ENCODE measurements at regions not wholly inside any gene's neighbourhood (a gene's known extent, or its start where the extent isn't known, plus 50 kb on each side); places are given as distances from the start of the nearest gene placed in this dataset.
"Not testable (repeated sequence)": the region's sequence is repeated elsewhere in the genome, so short reads cannot be mapped to it uniquely, and the experiment has no call there.

GRCh38 chr5:82639393-82640144 is 361.4 kb upstream of the RPS23 start:
- DNase-seq: peak; percentile 9

- no peak for DNase-seq
These were observed 358.4 kb upstream of the RPS23 start for GRCh38 chr5:82636591-82636990.

- DNase-seq: no peak
These were observed 357.6 kb upstream of the RPS23 start for GRCh38 chr5:82635561-82636288.

GRCh38 chr5:82628364-82628910 is 350.3 kb upstream of the RPS23 start:
- DNase-seq: no peak

DNA sequence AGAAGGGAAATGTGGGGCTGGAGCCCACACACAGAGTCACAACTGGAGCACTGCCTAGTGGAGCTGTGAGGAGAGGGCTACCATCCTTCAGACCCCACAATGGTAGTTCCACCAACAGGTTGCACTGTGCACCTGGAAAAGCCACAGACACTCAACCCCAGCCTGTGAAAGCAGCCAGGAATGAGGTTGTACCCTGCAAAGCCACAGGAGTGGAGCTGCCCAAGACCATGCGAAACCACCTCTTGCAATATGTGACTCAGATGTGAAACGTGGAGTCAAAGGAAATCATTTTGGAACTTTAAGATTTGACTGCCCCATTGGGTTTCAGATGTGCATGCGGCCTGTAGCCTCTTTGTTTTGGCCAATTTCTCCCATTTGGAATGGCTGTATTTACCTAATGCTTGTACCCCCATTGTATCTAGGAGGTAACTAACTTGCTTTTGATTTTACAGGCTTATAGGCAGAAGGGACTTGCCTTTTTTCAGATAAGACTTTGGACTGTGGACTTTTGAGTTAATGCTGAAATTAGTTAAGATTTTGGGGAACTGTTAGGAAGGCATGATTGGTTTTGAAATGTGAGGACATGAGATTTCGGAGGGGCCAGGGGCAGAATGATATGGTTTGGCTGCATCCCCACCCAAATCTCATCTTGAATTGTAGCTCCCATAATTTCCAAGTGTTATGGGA is 348.9 kb upstream of the RPS23 start:
- DNase-seq: not testable (repeated sequence)

DNA sequence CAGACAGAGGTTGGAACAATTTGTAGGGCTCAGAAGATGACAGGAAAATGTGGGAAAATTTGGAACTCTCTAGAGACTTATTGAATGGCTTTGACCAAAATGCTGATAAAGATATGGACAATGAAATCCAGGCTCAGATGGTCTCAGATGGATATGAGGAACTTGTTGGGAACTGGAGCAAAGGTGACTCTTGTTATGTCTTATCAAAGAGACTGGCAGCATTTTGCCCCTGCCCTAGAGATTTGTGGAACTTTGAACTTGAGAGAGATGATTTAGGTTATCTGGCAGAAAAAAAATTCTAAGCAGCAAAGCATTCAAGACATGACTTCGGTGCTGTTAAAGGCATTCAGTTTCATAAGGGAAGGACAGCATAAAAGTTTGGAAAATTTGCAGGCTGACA is 347.9 kb upstream of the RPS23 start:
- not testable (repeated sequence) for DNase-seq

DNA sequence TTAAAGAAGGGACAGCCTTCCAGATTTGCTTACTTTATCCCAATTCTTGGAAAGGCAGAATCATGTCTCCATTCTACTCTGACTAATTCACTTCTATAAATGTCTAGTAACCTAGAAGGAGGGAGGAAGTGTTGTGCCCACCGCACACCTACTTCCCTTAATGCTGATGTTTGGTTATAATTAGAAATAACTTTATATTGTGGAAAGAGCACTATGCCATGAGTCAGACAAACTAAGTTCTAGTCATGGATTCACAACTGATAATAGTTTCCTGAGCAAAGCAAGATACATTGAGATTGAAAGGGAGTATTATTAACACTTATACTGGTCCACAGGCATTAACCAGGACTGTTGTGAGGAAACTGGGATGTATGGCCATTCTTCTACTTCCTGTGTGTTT is 345.9 kb upstream of the RPS23 start:
- no peak for DNase-seq

DNA sequence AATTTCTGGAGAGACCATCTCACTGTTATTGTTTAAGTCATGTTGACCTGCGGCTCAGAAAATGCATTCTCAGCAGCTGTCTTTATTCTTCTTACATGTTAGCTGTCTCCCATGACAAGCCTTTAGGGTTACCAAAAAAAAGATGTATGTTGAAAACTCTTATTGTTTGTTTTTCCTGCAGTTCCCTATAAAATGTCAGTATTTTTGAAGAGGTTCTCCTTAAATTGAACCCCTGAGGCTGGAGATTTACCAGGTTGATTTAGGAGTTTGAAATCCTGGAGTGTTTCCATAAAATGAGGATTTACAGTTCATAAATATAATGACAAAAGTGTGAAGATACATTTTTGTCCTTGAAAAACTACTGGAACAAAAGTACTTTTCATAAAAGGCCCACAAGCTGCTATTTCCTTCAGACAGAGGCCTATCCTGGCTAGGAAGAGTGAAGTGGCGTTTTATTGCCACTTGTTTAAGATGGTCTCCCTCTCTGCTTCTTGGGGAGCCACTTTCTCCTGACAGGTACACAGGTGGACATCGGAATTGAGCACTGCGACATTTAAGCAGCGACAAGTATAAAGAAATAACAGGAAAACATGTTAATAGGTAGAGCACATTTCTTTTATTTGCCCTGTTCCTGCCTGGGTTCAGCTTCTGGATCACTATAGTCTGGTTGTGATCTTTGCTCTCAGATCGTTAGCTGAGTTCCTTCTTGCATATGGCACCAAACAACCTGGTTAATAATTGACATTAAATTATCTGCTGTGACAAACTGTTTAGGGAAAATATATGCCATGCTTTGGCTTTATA is 344.8 kb upstream of the RPS23 start:
- no peak for DNase-seq

DNA sequence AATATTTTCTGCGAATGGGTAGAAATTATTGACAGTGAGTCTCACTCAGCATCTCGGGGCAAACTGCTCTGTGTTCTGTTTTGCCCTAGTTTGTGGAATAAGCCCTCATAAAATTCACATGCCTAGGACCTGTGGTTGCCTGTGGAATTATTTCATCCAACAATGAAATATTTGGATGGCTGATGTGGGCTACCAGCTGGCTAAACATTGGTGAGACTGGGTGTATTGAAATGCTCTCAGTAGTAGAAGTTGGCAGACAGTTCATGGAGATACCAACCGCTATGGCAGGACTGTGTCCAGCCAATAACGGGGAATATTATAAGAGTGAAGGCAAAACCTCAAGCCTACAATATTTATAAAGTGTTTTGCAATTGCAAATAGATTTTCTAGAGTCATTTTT is 344.1 kb upstream of the RPS23 start:
- DNase-seq: no peak

DNA sequence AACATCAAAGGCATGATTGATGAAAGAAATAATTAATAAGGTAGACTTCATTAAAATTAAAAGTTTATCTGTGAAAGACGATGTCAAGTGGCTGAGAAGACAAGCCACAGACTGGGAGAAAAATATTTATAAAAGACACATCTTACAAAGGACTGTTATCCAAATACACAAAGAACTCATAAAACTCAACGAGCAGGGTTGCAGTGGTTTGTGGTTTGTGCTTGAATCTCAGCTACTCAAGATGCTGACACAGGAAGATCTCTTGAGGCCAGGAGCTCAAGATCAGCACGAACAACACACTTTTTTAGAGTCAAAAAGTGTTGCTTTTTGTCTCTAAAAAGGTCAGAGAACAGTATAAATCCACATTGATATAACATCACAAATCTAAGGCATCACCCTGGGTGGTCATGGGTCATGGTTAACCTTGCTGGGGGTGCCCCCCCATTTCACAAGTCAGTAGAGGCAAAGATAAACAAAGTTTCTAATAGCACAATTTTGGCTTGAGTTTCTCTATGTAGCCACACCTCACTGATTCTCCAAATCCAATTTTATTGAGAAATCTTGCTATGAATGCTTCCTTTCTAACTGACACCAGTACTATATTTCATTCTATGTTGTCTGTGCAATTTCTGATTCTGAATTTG is 342.9 kb upstream of the RPS23 start:
- no peak for DNase-seq

- no peak for DNase-seq
These were observed 340.9 kb upstream of the RPS23 start for GRCh38 chr5:82619097-82619496.

DNA sequence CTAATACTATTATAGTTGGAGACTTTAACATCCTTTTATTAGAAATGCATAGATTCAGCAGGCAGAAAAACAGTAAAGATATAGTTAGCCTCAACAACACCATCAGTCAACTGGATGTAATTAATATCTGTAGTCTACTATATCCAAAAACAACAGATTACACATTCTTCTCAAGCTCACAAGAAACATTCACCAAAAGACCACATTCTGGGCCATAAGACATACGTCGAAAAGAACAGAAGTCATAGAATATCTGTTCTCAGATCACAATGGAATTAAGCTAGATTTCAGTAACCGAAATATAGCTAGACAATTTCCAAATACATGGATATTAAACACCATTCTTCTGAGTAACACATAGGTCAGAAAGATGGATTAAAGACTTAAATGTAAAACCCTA is 336.6 kb upstream of the RPS23 start:
- DNase-seq: no peak

GRCh38 chr5:82613891-82614290 is 335.7 kb upstream of the RPS23 start:
- no peak for DNase-seq

GRCh38 chr5:82610686-82611085 is 332.5 kb upstream of the RPS23 start:
- DNase-seq: no peak

DNA sequence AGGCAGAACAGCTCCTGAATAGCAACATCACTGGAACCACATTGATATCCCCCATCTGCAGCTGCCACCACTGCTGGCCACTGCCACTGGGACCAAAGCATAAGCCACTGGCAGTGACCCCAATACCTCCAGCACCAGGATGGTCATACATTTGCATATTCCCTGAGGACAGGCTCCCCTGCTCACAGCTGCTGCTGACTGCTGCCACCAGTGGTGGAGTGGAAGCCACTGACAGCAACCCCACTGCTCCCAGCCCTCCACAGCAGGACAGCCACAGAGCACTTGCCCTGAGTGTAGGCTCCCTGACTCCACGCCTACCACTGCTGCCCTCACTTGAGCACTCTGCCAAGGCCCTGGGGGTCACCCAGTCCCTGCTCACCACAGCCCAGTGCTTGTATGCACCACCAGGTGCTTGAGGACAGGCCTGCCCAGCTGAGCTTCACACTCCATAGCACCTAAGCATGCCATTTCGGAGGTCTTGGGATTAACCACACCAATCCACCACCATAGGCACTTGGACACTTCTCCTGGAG is 327.4 kb upstream of the RPS23 start:
- no peak for DNase-seq

DNA sequence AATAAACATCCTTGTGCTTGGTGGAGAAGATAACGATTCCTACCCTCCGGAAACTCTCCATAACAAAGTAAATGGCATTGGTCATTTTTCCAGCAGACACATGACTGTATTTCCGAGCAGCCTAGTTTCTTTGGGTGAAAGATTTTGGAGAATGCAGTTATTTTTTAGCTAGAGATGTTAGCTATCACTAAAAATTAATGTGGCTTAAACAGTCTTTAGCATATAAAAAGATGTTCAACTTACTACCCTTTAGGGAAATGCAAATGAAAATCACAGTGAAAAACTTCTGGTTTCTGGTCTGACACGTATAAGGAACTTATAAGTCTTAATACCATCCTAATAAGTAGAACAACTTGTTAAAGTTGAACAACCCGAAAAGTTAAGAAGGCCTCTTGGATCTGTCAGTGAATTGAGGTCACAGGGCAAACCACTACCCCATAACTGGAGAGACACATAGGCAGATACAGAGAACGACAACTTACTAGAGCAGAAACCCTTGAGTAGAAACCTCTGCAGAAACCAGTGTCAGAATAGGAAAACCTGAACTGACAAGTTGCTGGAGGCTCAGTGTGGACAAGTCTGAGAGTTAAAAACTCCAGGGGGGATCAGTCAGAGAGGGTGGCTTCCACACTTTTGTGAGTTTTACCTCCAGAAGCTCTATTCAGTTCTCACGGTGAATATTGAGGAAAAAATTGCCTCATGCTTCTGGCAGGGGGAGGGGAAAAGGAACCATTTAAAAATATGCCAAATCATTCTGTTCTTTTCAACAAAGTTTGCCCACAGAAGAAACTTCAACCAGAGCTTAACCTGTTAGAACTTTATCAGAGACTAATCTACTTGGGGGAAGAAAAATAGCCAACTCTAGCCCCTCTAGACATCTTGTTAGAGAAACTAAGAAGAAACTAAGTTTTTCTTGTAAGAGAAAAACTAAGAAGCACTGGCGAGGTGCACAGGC is 325.2 kb upstream of the RPS23 start:
- no peak for DNase-seq

- DNase-seq: no peak
These were observed 323.7 kb upstream of the RPS23 start for GRCh38 chr5:82601861-82602260.

- no peak for DNase-seq
These were observed 322.9 kb upstream of the RPS23 start for GRCh38 chr5:82601077-82601476.

- no peak for DNase-seq
These were observed 321.5 kb upstream of the RPS23 start for GRCh38 chr5:82599692-82600091.

GRCh38 chr5:82599030-82599429 is 320.9 kb upstream of the RPS23 start:
- no peak for DNase-seq

- no peak for DNase-seq
These were observed 319.3 kb upstream of the RPS23 start for GRCh38 chr5:82597437-82597836.
